ENCODE measurements at regions not wholly inside any gene's neighbourhood (a gene's known extent, or its start where the extent isn't known, plus 50 kb on each side); places are given as distances from the start of the nearest gene placed in this dataset.

DNA sequence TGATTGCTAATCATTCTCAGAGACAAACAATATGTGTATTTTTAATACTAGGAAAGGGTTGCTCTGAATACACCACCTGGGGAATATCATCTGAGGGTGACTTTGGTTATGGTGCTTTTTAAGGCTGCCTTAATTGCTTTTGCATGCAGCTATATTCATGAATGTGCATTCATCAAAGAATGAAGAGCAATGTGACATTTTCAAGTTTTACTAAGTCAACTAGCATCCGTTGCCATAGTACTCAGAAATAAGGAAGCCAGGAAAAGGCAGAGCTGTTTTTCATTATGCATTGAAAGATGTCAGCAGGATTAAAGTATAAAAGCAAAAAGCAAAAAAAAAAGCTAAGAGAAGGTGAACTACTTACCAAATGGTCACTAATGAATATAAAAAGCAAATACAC is 67.4 kb upstream of the PCDH18 start:
- intact Hi-C loops (cut with micrococcal nuclease; ENCODE audit: unreplicated experiment) = no loop called here

DNA sequence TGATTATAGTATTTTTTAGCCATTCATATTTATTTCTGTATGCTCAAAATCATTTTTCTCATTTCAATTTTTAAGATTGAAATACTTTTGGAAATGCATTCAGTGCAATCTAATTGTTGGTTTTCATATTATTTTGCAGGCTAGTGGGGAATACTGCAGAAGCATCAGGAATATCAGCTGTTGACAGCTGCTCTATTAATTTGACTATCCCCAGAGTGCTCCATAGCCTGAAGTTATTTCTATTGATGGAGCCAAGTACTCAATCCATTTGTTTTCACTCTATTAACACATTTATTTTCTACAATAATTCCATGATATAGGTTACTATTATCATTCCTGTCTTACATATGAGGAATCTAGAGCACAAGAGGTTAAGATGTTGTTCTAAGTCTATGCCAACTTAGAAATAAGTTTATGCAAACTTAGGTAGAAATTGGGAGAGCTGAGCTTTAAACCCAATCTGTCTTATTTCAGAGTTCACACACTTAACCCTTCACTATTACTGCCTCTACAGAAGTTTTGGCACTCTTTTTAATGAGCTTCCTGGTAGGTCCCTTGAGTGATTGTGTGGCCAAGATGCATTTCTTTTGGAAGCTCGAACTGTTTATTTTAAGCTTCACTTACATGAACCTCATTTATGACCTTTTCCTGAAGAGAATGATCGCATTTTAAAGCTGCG is 65.6 kb upstream of the PCDH18 start:
- H3K4me2 ChIP-seq (ENCODE audit: low read length) = no peak overlapping the region
- intact Hi-C loops (cut with micrococcal nuclease; ENCODE audit: unreplicated experiment) = no loop called here
- ChIA-PET POLR2A (interaction anchor here (0.5 kb wide), 1 partner anchor 21 kb away, joined by 3 read pairs; no protein-coding TSS in a partner anchor), CTCF (ENCODE audit: unreplicated experiment) (no interaction called here)
- H3K9me2 ChIP-seq (ENCODE audit: insufficient read depth, low read length) = no peaks in the 10 kb centered on the region
- H4K20me1 ChIP-seq (ENCODE audit: insufficient read depth, low read length) = no peaks in the 10 kb centered on the region
- H3K4me1 ChIP-seq (ENCODE audit: insufficient read depth, low read length, poor library complexity, severe bottlenecking) = no peaks in the 10 kb centered on the region
- no peak for DNase-seq (ENCODE audit: low spot score)
- H3K27ac ChIP-seq (ENCODE audit: low read depth, low read length, poor library complexity, severe bottlenecking) = no peak overlapping the region
- no peaks in the 10 kb centered on the region for H3K9me3 ChIP-seq (ENCODE audit: low read length)
- no peaks in the 10 kb centered on the region for H3K79me2 ChIP-seq (ENCODE audit: insufficient read depth, low read depth, low read length)
- H2AFZ ChIP-seq (ENCODE audit: low read length) = no peak overlapping the region
- no peak overlapping the region for H3K4me3 ChIP-seq (ENCODE audit: low read depth, low read length, poor library complexity, severe bottlenecking)
- BruUV-seq (replicated peaks) = no TSS peak
- H3K36me3 ChIP-seq (ENCODE audit: insufficient read depth, low read length) = no peaks in the 10 kb centered on the region
- TF ChIP-seq EZH2phosphoT487 (IDR thresholded peaks at IDR 0.05; ENCODE audit: borderline replicate concordance, low read depth, low read length) = no peak
- TF ChIP-seq, protein P1, sequence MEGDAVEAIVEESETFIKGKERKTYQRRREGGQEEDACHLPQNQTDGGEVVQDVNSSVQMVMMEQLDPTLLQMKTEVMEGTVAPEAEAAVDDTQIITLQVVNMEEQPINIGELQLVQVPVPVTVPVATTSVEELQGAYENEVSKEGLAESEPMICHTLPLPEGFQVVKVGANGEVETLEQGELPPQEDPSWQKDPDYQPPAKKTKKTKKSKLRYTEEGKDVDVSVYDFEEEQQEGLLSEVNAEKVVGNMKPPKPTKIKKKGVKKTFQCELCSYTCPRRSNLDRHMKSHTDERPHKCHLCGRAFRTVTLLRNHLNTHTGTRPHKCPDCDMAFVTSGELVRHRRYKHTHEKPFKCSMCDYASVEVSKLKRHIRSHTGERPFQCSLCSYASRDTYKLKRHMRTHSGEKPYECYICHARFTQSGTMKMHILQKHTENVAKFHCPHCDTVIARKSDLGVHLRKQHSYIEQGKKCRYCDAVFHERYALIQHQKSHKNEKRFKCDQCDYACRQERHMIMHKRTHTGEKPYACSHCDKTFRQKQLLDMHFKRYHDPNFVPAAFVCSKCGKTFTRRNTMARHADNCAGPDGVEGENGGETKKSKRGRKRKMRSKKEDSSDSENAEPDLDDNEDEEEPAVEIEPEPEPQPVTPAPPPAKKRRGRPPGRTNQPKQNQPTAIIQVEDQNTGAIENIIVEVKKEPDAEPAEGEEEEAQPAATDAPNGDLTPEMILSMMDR (conservative IDR thresholded peaks at IDR 0.05; ENCODE audit: low read length) = no peak

More for the DNA sequence above, 67.4 kb upstream of the PCDH18 start:
- Histone ChIP-seq H3K9me3 (ENCODE audit: low read length) (no peaks in the 10 kb centered on the region), H3K9me2 (ENCODE audit: insufficient read depth, low read length) (no peaks in the 10 kb centered on the region), H3K36me3 (ENCODE audit: insufficient read depth, low read length) (no peaks in the 10 kb centered on the region), H2AFZ (ENCODE audit: low read length) (no peak overlapping the region), H3K4me3 (ENCODE audit: low read depth, low read length, poor library complexity, severe bottlenecking) (no peak overlapping the region), H3K27ac (ENCODE audit: low read depth, low read length, poor library complexity, severe bottlenecking) (no peak overlapping the region), H3K79me2 (ENCODE audit: insufficient read depth, low read depth, low read length) (no peaks in the 10 kb centered on the region), H4K20me1 (ENCODE audit: insufficient read depth, low read length) (no peaks in the 10 kb centered on the region), H3K4me2 (ENCODE audit: low read length) (no peak overlapping the region), H3K4me1 (ENCODE audit: insufficient read depth, low read length, poor library complexity, severe bottlenecking) (no peaks in the 10 kb centered on the region)
- DNase-seq (ENCODE audit: low spot score) = no peak
- POLR2A ChIA-PET = interaction anchor here (0.9 kb wide), 1 partner anchor 17 kb away, joined by 4 read pairs; no protein-coding TSS in a partner anchor
- TF ChIP-seq EZH2phosphoT487 (IDR thresholded peaks at IDR 0.05; ENCODE audit: borderline replicate concordance, low read depth, low read length) = no peak
- TF ChIP-seq, protein P1 (conservative IDR thresholded peaks at IDR 0.05; ENCODE audit: low read length) = no peak
- CTCF ChIA-PET (ENCODE audit: unreplicated experiment) = no interaction called here
- no TSS peak for BruUV-seq (replicated peaks)

DNA sequence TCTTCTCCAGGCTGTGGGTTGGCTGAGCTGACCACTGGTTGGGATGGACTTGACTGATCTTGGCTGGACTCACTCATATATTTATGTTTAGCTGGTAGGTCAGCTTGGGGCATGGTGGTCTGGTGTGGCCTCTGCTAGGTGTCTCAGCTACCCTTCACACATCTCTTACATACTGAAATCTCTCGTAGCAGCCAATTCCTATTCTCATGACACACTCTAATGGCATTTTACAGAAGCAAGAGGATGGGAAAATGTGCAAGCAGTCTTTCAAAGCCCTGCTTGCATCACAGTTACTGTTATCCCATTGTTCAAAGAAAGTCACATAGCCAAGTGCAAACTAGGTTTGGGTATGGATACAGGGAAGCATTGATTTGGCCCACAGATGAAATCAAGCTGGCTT is 55.5 kb upstream of the PCDH18 start:
- ChIA-PET POLR2A (no interaction called here), CTCF (ENCODE audit: unreplicated experiment) (no interaction called here)
- Histone ChIP-seq H3K4me2 (ENCODE audit: low read length) (no peak overlapping the region), H3K27ac (ENCODE audit: low read depth, low read length, poor library complexity, severe bottlenecking) (no peak overlapping the region), H3K4me1 (ENCODE audit: insufficient read depth, low read length, poor library complexity, severe bottlenecking) (no peaks in the 10 kb centered on the region), H3K4me3 (ENCODE audit: low read depth, low read length, poor library complexity, severe bottlenecking) (no peak overlapping the region), H3K36me3 (ENCODE audit: insufficient read depth, low read length) (no peaks in the 10 kb centered on the region), H2AFZ (ENCODE audit: low read length) (no peak overlapping the region), H3K9me3 (ENCODE audit: low read length) (no peaks in the 10 kb centered on the region), H3K9me2 (ENCODE audit: insufficient read depth, low read length) (no peaks in the 10 kb centered on the region), H4K20me1 (ENCODE audit: insufficient read depth, low read length) (no peaks in the 10 kb centered on the region), H3K79me2 (ENCODE audit: insufficient read depth, low read depth, low read length) (no peaks in the 10 kb centered on the region)
- DNase-seq (ENCODE audit: low spot score) = no peak
- TF ChIP-seq, protein P1 (conservative IDR thresholded peaks at IDR 0.05; ENCODE audit: low read length) = no peak
- no peak for TF ChIP-seq EZH2phosphoT487 (IDR thresholded peaks at IDR 0.05; ENCODE audit: borderline replicate concordance, low read depth, low read length)
- intact Hi-C loops (cut with micrococcal nuclease; ENCODE audit: unreplicated experiment) = no loop called here
- no TSS peak for BruUV-seq (replicated peaks)
